IMR-90 (cell line): ENCODE measurements at regions not wholly inside any gene's neighbourhood (a gene's known extent, or its start where the extent isn't known, plus 50 kb on each side); places are given as distances from the start of the nearest gene placed in this dataset.

Experiments used
- ATAC-seq: fragments of 200-7000 bp; cut with Tn5 transposase; 2 replicates; pipeline ENCODE4 v1.9.1; 2020; ENCODE audit warnings: low read depth, mild to moderate bottlenecking, moderate library complexity
- BruUV-seq: library from RNA; stranded (reverse); fragments of 400-500 nt; replicated peaks from 2 replicates; lab custom pipeline; 2021; lab: Mats Ljungman, UMichigan
- CTCF ChIA-PET: fragments of 300-600 bp; formaldehyde crosslinking; extraction: SDS; loops from one replicate; lab custom pipeline; 2021; ENCODE audit warnings: antibody characterized with exemption; lab: Yijun Ruan, JAX
- POLR2A ChIA-PET: fragments of 300-600 bp; sonication (Branson Sonifier 250); formaldehyde crosslinking; loops from one replicate; lab custom pipeline; 2022; ENCODE audit warnings: antibody characterized with exemption; ENCODE audit not compliant: unreplicated experiment; lab: Charles Lee
- DNase-seq: peaks from one replicate; pipeline ENCODE4 v3.0.0; 2013
- H2AFZ ChIP-seq: replicated peaks from 2 replicates; pipeline ENCODE3; 2013; ENCODE audit warnings: low read length, mild to moderate bottlenecking; ENCODE audit not compliant: poor library complexity
- H2AK5ac ChIP-seq: 2 replicates; pipeline ENCODE4 v1.6.1; 2013; ENCODE audit warnings: low read depth, low read length, inconsistent platforms
- H2AK9ac ChIP-seq: replicated peaks from 2 replicates; pipeline ENCODE3; 2013; ENCODE audit warnings: mild to moderate bottlenecking, low read depth, low read length, moderate library complexity; ENCODE audit not compliant: poor library complexity
- H2BK120ac ChIP-seq: 2 replicates; pipeline ENCODE4 v1.6.1; 2013; ENCODE audit warnings: low read depth, low read length, inconsistent platforms
- H2BK15ac ChIP-seq: 3 replicates; pipeline ENCODE4 v1.6.1; 2013; ENCODE audit warnings: low read depth, low read length, inconsistent platforms
- H2BK20ac ChIP-seq: 2 replicates; pipeline ENCODE4 v1.6.1; 2013; ENCODE audit warnings: low read depth, mild to moderate bottlenecking, inconsistent platforms, low read length, moderate library complexity
- H2BK5ac ChIP-seq: 2 replicates; pipeline ENCODE4 v1.6.1; 2013; ENCODE audit warnings: mild to moderate bottlenecking, low read depth, low read length, inconsistent platforms; ENCODE audit not compliant: poor library complexity, severe bottlenecking
- H3K14ac ChIP-seq: replicated peaks from 2 replicates; pipeline ENCODE4 v1.6.1; 2013; ENCODE audit warnings: low read depth, low read length, inconsistent platforms
- H3K18ac ChIP-seq: 2 replicates; pipeline ENCODE4 v1.6.1; 2013; ENCODE audit warnings: low read depth, low read length, control low read depth
- H3K23ac ChIP-seq: 2 replicates; pipeline ENCODE4 v1.6.1; 2013; ENCODE audit warnings: low read depth, low read length, inconsistent platforms
- H3K27ac ChIP-seq: 2 replicates; pipeline ENCODE4 v1.5.1; 2013; ENCODE audit warnings: mild to moderate bottlenecking, control low read depth, low read length; ENCODE audit not compliant: insufficient read depth
- H3K27me3 ChIP-seq: 2 replicates; pipeline ENCODE4 v1.6.1; 2013; ENCODE audit warnings: low read length; ENCODE audit not compliant: control insufficient read depth, insufficient read depth
- H3K36me3 ChIP-seq: 2 replicates; pipeline ENCODE4 v1.6.1; 2013; ENCODE audit warnings: low read length, mixed read lengths; ENCODE audit not compliant: control insufficient read depth, insufficient read depth
- H3K4ac ChIP-seq: 2 replicates; pipeline ENCODE4 v1.6.1; 2013; ENCODE audit warnings: low read depth, low read length, inconsistent platforms
- H3K4me1 ChIP-seq: 2 replicates; pipeline ENCODE4 v1.6.1; 2013; ENCODE audit warnings: low read length, mixed read lengths; ENCODE audit not compliant: control insufficient read depth, insufficient read depth
- H3K4me2 ChIP-seq: 2 replicates; pipeline ENCODE4 v1.6.1; 2013; ENCODE audit warnings: low read depth, mild to moderate bottlenecking, control low read depth, low read length, moderate library complexity
- H3K4me3 ChIP-seq: 2 replicates; pipeline ENCODE4 v1.5.1; 2013; ENCODE audit warnings: low read depth, mild to moderate bottlenecking, control low read depth, low read length, moderate library complexity; ENCODE audit not compliant: insufficient read depth
- H3K56ac ChIP-seq: 2 replicates; pipeline ENCODE4 v1.6.1; 2013; ENCODE audit warnings: low read length, inconsistent platforms; ENCODE audit not compliant: insufficient read depth; ENCODE audit errors: extremely low read depth
- H3K79me1 ChIP-seq, 2 experiments: 2 replicates each; pipeline ENCODE4 v1.6.1; 2013; ENCODE audit warnings: low read length in 2 of 2, inconsistent platforms in 1 of 2, low read depth in 1 of 2
- H3K9ac ChIP-seq: 2 replicates; pipeline ENCODE4 v1.6.1; 2013; ENCODE audit warnings: low read depth, low read length, control low read depth
- H3K9me1 ChIP-seq: 2 replicates; pipeline ENCODE4 v1.6.1; 2013; ENCODE audit warnings: low read length, inconsistent platforms; ENCODE audit not compliant: insufficient read depth
- H3K9me3 ChIP-seq: 2 replicates; pipeline ENCODE4 v1.6.1; 2013; ENCODE audit warnings: low read length; ENCODE audit not compliant: control insufficient read depth, insufficient read depth
- H4K20me1 ChIP-seq: 2 replicates; pipeline ENCODE4 v1.6.1; 2013; ENCODE audit warnings: low read length, inconsistent platforms; ENCODE audit not compliant: insufficient read depth
- H4K5ac ChIP-seq: 2 replicates; pipeline ENCODE4 v1.6.1; 2013; ENCODE audit warnings: mild to moderate bottlenecking, low read depth, low read length, control low read depth
- H4K8ac ChIP-seq, 2 experiments: 2 replicates each; pipeline ENCODE4 v1.6.1; 2013; ENCODE audit warnings: low read depth in 2 of 2, low read length in 2 of 2, control low read depth in 1 of 2, inconsistent platforms in 1 of 2
- H4K91ac ChIP-seq: 2 replicates; pipeline ENCODE4 v1.6.1; 2013; ENCODE audit warnings: low read depth, low read length, inconsistent platforms; ENCODE audit not compliant: insufficient read depth
- BHLHE40 ChIP-seq: fragments of 150-350 bp; IDR thresholded peaks from 2 replicates; pipeline ENCODE4 v1.6.1; 2016; ENCODE audit warnings: mild to moderate bottlenecking, low read depth, low read length
- CHD1 ChIP-seq: IDR thresholded peaks from 2 replicates; pipeline ENCODE4 v1.6.1; 2012; ENCODE audit warnings: low read depth, low read length, improper control_type of control experiment
- MAFK ChIP-seq: IDR thresholded peaks from 2 replicates; pipeline ENCODE4 v1.6.1; 2012; ENCODE audit warnings: low read depth, low read length, improper control_type of control experiment
- MAZ ChIP-seq: IDR thresholded peaks from 2 replicates; pipeline ENCODE4 v1.6.1; 2012; ENCODE audit warnings: low read depth, mild to moderate bottlenecking, low read length, improper control_type of control experiment, moderate library complexity, borderline replicate concordance
- MXI1 ChIP-seq: IDR thresholded peaks from 2 replicates; pipeline ENCODE4 v1.6.1; 2012; ENCODE audit warnings: low read depth, mild to moderate bottlenecking, low read length, moderate library complexity, borderline replicate concordance
- NFE2L2 ChIP-seq: fragments of 150-350 bp; IDR thresholded peaks from 2 replicates; pipeline ENCODE4 v1.6.1; 2016; ENCODE audit warnings: low read depth, mild to moderate bottlenecking, low read length
- RCOR1 ChIP-seq: IDR thresholded peaks from 2 replicates; pipeline ENCODE4 v1.6.1; 2012; ENCODE audit warnings: mild to moderate bottlenecking, low read length, improper control_type of control experiment; ENCODE audit not compliant: insufficient replicate concordance
- RFX5 ChIP-seq: IDR thresholded peaks from 2 replicates; pipeline ENCODE4 v1.8.0; 2012; ENCODE audit warnings: low read depth, mild to moderate bottlenecking, low read length, moderate library complexity
- SMC3 ChIP-seq: fragments of 150-350 bp; IDR thresholded peaks from 2 replicates; pipeline ENCODE4 v1.6.1; 2016; ENCODE audit warnings: low read depth, mild to moderate bottlenecking, antibody characterized with exemption, low read length, moderate library complexity
- WGBS, 2 experiments: methylation state at CpG; one replicate each; pipeline versions ENCODE4 v1.1.5 to v1.1.7; 2013; ENCODE audit warnings: missing lambda C conversion rate in 2 of 2; ENCODE audit not compliant: insufficient read length in 1 of 2; ENCODE audit errors: extremely low coverage in 2 of 2; 5-methylcytosine and 5-hydroxymethylcytosine counted together
- dilution Hi-C: fragments of 300-500 bp; cut with HindIII; formaldehyde crosslinking; loops from one replicate; pipeline ENCODE4 v1.14.3; 2018; ENCODE audit warnings: low sequenced_read_pairs; ENCODE audit not compliant: unreplicated experiment
- in situ Hi-C: fragments of 300-500 bp; cut with MboI; formaldehyde crosslinking; loops from 3 replicates; pipeline ENCODE4 v1.14.3; 2019; ENCODE audit warnings: low sequenced_read_pairs, inconsistent platforms, mixed read lengths
- intact Hi-C: fragments of 100-400 bp; cut with micrococcal nuclease; formaldehyde crosslinking; loops from 2 replicates; pipeline ENCODE4 v1.10.0; 2022

- H3K9ac ChIP-seq, result no peak overlapping the region
- no peak overlapping the region for H2BK15ac ChIP-seq
- no peaks in the 10 kb centered on the region for H3K9me3 ChIP-seq
- H2BK120ac ChIP-seq, result no peak overlapping the region
- no peaks in the 10 kb centered on the region for H4K20me1 ChIP-seq
- H3K79me1 ChIP-seq, result peaks cover 3 to 4% of the 10 kb centered on the region in 2 experiments; a peak in 2 of 4 replicates
- TF ChIP-seq MXI1, result no peak
- TF ChIP-seq CHD1, result no peak
- TF ChIP-seq BHLHE40, result no peak
- no peak for TF ChIP-seq NFE2L2
- TF ChIP-seq MAZ, result no peak
- TF ChIP-seq MAFK, result no peak
- no peak for TF ChIP-seq RCOR1
- no peak for TF ChIP-seq SMC3
- TF ChIP-seq RFX5, result no peak
- no peak overlapping the region for H3K18ac ChIP-seq
- DNase-seq, result no peak
- no peaks in the 10 kb centered on the region for H3K27me3 ChIP-seq
- POLR2A ChIA-PET, result no interaction called here
- no peak overlapping the region for H4K5ac ChIP-seq
- H2AK9ac ChIP-seq, result no peak overlapping the region
- H3K14ac ChIP-seq, result no peak overlapping the region
- no peak overlapping the region for H3K4ac ChIP-seq
- no peak overlapping the region for H4K91ac ChIP-seq
- H3K4me1 ChIP-seq, result peaks cover 2% of the 10 kb centered on the region; the same call in 1 of the 2 replicates
- ATAC-seq, result no peak
- H3K36me3 ChIP-seq, result no peaks in the 10 kb centered on the region
- 100% methylated on average over 1 of the region's 4 CpGs; no CpG with 5 or more reads in 1 of the 2 experiments for WGBS, 2 experiments
- H3K27ac ChIP-seq, result no peak overlapping the region
- no TSS peak for BruUV-seq
- dilution Hi-C loops (no loop called here), intact Hi-C loops (no loop called here), in situ Hi-C loops (no loop called here)
- no peaks in the 10 kb centered on the region for H3K9me1 ChIP-seq
- H4K8ac ChIP-seq, result no peak overlapping the region
- H2BK20ac ChIP-seq, result no peak overlapping the region
- no peak overlapping the region for H3K4me2 ChIP-seq
- no peak overlapping the region for H2BK5ac ChIP-seq
- no peak overlapping the region for H3K56ac ChIP-seq
- CTCF ChIA-PET, result no interaction called here
- H2AK5ac ChIP-seq, result no peak overlapping the region
- no peak overlapping the region for H3K23ac ChIP-seq
- no peak overlapping the region for H2AFZ ChIP-seq
- no peak overlapping the region for H3K4me3 ChIP-seq
Observed at GRCh38 chr15:62639432-62639831, 403.1 kb upstream of the TPM1 start.
